KOPT-K1 (cell line): ENCODE measurements at regions not wholly inside any gene's neighbourhood (a gene's known extent, or its start where the extent isn't known, plus 50 kb on each side); places are given as distances from the start of the nearest gene placed in this dataset.
"Not testable (repeated sequence)": the region's sequence is repeated elsewhere in the genome, so short reads cannot be mapped to it uniquely, and the experiment has no call there.

Experiments used
- H3K27ac ChIP-seq: fragments of 200-600 bp; sonication (generic); 2 replicates; pipeline ENCODE4 v1.5.1; 2016; ENCODE audit warnings: antibody characterized with exemption, mild to moderate bottlenecking, low read depth, low read length; ENCODE audit not compliant: poor library complexity, severe bottlenecking
- H3K36me3 ChIP-seq: fragments of 200-600 bp; sonication (generic); 2 replicates; pipeline ENCODE4 v1.5.1; 2017; ENCODE audit warnings: antibody characterized with exemption, mild to moderate bottlenecking, low read length, moderate library complexity; ENCODE audit not compliant: insufficient read depth
- H3K9me3 ChIP-seq: fragments of 200-600 bp; sonication (generic); 2 replicates; pipeline ENCODE4 v1.5.1; 2017; ENCODE audit warnings: antibody characterized with exemption, low read length, mild to moderate bottlenecking; ENCODE audit not compliant: insufficient read depth, poor library complexity, severe bottlenecking

- Histone ChIP-seq H3K27ac (no peak overlapping the region), H3K9me3 (no peaks in the 10 kb centered on the region), H3K36me3 (no peaks in the 10 kb centered on the region)
Measured at GRCh38 chr2:4903656-4904348, 788.4 kb upstream of the SOX11 start.

- Histone ChIP-seq H3K9me3 (no peaks in the 10 kb centered on the region), H3K27ac (no peak overlapping the region)
Measured at GRCh38 chr2:4908461-4908860, 783.7 kb upstream of the SOX11 start.

GRCh38 chr2:4909346-4910009, 782.7 kb upstream of the SOX11 start:
- no peak overlapping the region for H3K27ac ChIP-seq
- H3K9me3 ChIP-seq, result no peaks in the 10 kb centered on the region

More at GRCh38 chr2:4908461-4908860, 783.7 kb upstream of the SOX11 start:
- H3K36me3 ChIP-seq, result no peaks in the 10 kb centered on the region

GRCh38 chr2:4914036-4914435, 778.1 kb upstream of the SOX11 start:
- H3K9me3 ChIP-seq, result no peaks in the 10 kb centered on the region
- no peak overlapping the region for H3K27ac ChIP-seq

More at GRCh38 chr2:4909346-4910009, 782.7 kb upstream of the SOX11 start:
- no peaks in the 10 kb centered on the region for H3K36me3 ChIP-seq

GRCh38 chr2:4914551-4914950, 777.6 kb upstream of the SOX11 start:
- Histone ChIP-seq H3K36me3 (no peaks in the 10 kb centered on the region), H3K9me3 (no peaks in the 10 kb centered on the region), H3K27ac (no peak overlapping the region)

More at GRCh38 chr2:4914036-4914435, 778.1 kb upstream of the SOX11 start:
- H3K36me3 ChIP-seq, result no peaks in the 10 kb centered on the region

- H3K9me3 ChIP-seq, result no peaks in the 10 kb centered on the region
- no peak overlapping the region for H3K27ac ChIP-seq
- no peaks in the 10 kb centered on the region for H3K36me3 ChIP-seq
Measured at GRCh38 chr2:4915357-4915756, 776.8 kb upstream of the SOX11 start.

- Histone ChIP-seq H3K27ac (no peak overlapping the region), H3K9me3 (no peaks in the 10 kb centered on the region)
Measured at GRCh38 chr2:4916094-4916493, 776.1 kb upstream of the SOX11 start.

GRCh38 chr2:4930704-4931103, 761.5 kb upstream of the SOX11 start:
- Histone ChIP-seq H3K27ac (no peak overlapping the region), H3K9me3 (no peaks in the 10 kb centered on the region), H3K36me3 (no peaks in the 10 kb centered on the region)

More at GRCh38 chr2:4916094-4916493, 776.1 kb upstream of the SOX11 start:
- no peaks in the 10 kb centered on the region for H3K36me3 ChIP-seq

- no peak overlapping the region for H3K27ac ChIP-seq
- H3K9me3 ChIP-seq, result no peaks in the 10 kb centered on the region
- no peaks in the 10 kb centered on the region for H3K36me3 ChIP-seq
Measured at GRCh38 chr2:4931721-4932365, 760.3 kb upstream of the SOX11 start.

GRCh38 chr2:4935291-4935690, 756.9 kb upstream of the SOX11 start:
- H3K9me3 ChIP-seq, H3K27ac ChIP-seq, H3K36me3 ChIP-seq: not testable (repeated sequence)

- H3K36me3 ChIP-seq, result no peaks in the 10 kb centered on the region
- H3K27ac ChIP-seq, result no peak overlapping the region
- H3K9me3 ChIP-seq, result no peaks in the 10 kb centered on the region
Measured at GRCh38 chr2:4937550-4937949, 754.6 kb upstream of the SOX11 start.

GRCh38 chr2:4938206-4938605, 754.0 kb upstream of the SOX11 start:
- Histone ChIP-seq H3K27ac (no peak overlapping the region), H3K36me3 (no peaks in the 10 kb centered on the region), H3K9me3 (no peaks in the 10 kb centered on the region)

GRCh38 chr2:4942441-4942840, 749.7 kb upstream of the SOX11 start:
- H3K27ac ChIP-seq, result no peak overlapping the region
- H3K9me3 ChIP-seq, result no peaks in the 10 kb centered on the region
- H3K36me3 ChIP-seq, result no peaks in the 10 kb centered on the region

- Histone ChIP-seq H3K27ac (no peak overlapping the region), H3K36me3 (no peaks in the 10 kb centered on the region), H3K9me3 (no peaks in the 10 kb centered on the region)
Measured at GRCh38 chr2:4947911-4948310, 744.3 kb upstream of the SOX11 start.

GRCh38 chr2:4951368-4951767, 740.8 kb upstream of the SOX11 start:
- H3K9me3 ChIP-seq, result no peaks in the 10 kb centered on the region
- no peaks in the 10 kb centered on the region for H3K36me3 ChIP-seq
- no peak overlapping the region for H3K27ac ChIP-seq
